Aorta (tissue), 5 donors: ENCODE measurements at regions not wholly inside any gene's neighbourhood (a gene's known extent, or its start where the extent isn't known, plus 50 kb on each side); places are given as distances from the start of the nearest gene placed in this dataset.
A peak's percentile ranks its signal among the peaks of the same experiment; 100 is the strongest.

Source experiments
- ATAC-seq: fragments of 200-7000 bp; cut with Tn5 transposase; one replicate; pipeline ENCODE4 v1.9.1; 2022; ENCODE audit warnings: moderate library complexity; ENCODE audit not compliant: low FRiP score
- DNase-seq, 2 donors: peaks; one replicate each; pipeline ENCODE4 v3.0.0-alpha.2; 2020
- H3K27ac ChIP-seq, 2 donors: one replicate each; pipeline ENCODE4 v1.5.1; 2013; ENCODE audit warnings: low read length in 2 of 2, mild to moderate bottlenecking in 2 of 2, moderate library complexity in 2 of 2, control low read depth in 1 of 2, inconsistent platforms in 1 of 2, low read depth in 1 of 2
- H3K27me3 ChIP-seq, 2 donors: one replicate each; pipeline ENCODE4 v1.6.1; 2013; ENCODE audit warnings: control low read depth in 1 of 2, low read length in 1 of 2, mild to moderate bottlenecking in 1 of 2, moderate library complexity in 1 of 2; ENCODE audit not compliant: insufficient read depth in 2 of 2, control insufficient read depth in 1 of 2
- H3K36me3 ChIP-seq, 2 donors: one replicate each; pipeline ENCODE4 v1.6.1; 2013; ENCODE audit warnings: control low read depth in 1 of 2, low read length in 1 of 2, mild to moderate bottlenecking in 1 of 2; ENCODE audit not compliant: insufficient read depth in 2 of 2, control insufficient read depth in 1 of 2
- H3K4me1 ChIP-seq, 2 donors: one replicate each; pipeline ENCODE4 v1.6.1; 2013; ENCODE audit warnings: low read length in 2 of 2, control low read depth in 1 of 2, mild to moderate bottlenecking in 1 of 2, moderate library complexity in 1 of 2; ENCODE audit not compliant: insufficient read depth in 2 of 2, control insufficient read depth in 1 of 2
- H3K4me3 ChIP-seq, 2 donors: one replicate each; pipeline ENCODE4 v1.5.1; 2013; ENCODE audit warnings: low read length in 2 of 2, control low read depth in 1 of 2, mild to moderate bottlenecking in 1 of 2
- H3K9me3 ChIP-seq: one replicate; pipeline ENCODE4 v1.6.1; 2013; ENCODE audit warnings: mild to moderate bottlenecking, low read length; ENCODE audit not compliant: control insufficient read depth
- WGBS, 2 donors: extraction: QIAGEN DNeasy Blood & Tissue Kit; methylation state at CpG; one replicate each; pipeline ENCODE4 v1.1.7; 2013; 5-methylcytosine and 5-hydroxymethylcytosine counted together
- intact Hi-C, 2 donors: fragments of 100-400 bp; cut with DNase I; formaldehyde crosslinking; loops; one replicate each; pipeline versions ENCODE4 v1.14.2 to v1.15.0; 2022
- donor health status: healthy with polysubstance abuse.
- donor health status: Bipolar disorder and iron deficiency.
- donor health status: DM: no; HTN: no; CAD: no.
- donor health status: DM: no; HTN: no; CAD: no.
- donor health status: DM: yes; HTN: yes; CAD: no.

DNA sequence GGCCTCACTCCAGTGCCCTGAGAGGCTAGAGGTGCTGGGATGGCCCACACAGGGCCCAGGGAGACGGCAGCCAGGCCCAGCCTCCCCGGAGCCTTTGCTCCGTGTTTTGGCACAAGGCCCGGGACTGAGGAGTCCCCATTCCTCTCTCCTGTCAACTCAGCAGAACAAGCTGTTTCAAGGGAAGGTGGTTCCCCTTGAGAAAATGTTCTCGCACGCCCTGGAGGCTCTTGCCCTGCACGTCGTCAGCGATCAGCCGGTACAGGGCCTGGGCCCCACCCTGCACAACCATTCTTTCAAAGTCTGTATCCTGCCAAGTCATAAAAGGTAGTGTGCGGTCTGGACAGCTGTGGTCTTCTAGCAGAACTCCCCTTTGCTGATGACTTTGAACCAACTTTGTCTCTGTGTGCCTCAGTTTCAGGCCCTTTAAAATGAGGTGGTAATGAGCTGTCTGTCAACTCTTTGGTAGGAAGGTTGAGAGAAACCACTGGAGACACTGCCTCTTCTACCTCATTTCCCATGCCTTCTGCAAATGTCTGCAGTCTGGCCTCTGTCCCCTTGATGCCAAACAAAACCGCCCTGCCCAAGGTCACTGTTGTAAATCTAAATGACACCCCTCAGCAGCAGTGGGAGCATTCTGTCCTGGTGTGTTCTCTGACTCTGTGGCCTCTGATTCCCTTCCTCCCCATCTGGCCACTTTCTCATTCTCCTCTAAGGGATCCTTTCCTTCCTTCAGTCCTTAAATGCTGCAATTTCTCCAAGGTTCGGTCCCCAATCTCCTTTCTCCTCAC is 138.6 kb upstream of the JUN start:
- no peaks in the 10 kb centered on the region for H3K27me3 ChIP-seq
- H3K9me3 ChIP-seq = no peaks in the 10 kb centered on the region
- H3K4me1 ChIP-seq = no peaks in the 10 kb centered on the region
- H3K4me3 ChIP-seq = no peak overlapping the region
- DNase-seq (peak; percentile 70 to 80), ATAC-seq (peak; percentile 60)
- 40 to 55% methylated on average over 13 of the region's 13 CpGs for WGBS, 2 donors
- H3K27ac ChIP-seq = no peak overlapping the region
- intact Hi-C loops = no loop called here
- H3K36me3 ChIP-seq = no peaks in the 10 kb centered on the region

DNA sequence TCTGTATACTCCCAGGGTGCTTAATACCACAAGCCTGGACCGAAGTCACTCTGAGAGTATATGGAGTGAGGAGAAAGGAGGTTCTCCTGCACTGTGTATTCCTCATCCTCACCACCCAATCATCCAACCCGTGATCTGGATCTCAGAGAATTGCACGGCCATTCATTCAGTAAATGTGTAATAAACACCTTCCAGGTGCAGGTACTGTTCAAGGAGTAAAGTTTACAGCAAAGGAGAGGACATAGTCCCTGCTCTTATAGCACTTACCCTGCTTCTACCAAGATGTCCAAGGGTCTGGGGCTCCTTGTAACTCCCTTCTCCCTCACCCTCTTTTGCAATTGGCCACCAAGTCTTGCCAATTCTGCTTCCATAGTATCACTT is 139.2 kb upstream of the JUN start:
- WGBS, 2 donors = 95% methylated on average over 3 of the region's 3 CpGs
- intact Hi-C loops = no loop called here
- no peak for ATAC-seq

DNA sequence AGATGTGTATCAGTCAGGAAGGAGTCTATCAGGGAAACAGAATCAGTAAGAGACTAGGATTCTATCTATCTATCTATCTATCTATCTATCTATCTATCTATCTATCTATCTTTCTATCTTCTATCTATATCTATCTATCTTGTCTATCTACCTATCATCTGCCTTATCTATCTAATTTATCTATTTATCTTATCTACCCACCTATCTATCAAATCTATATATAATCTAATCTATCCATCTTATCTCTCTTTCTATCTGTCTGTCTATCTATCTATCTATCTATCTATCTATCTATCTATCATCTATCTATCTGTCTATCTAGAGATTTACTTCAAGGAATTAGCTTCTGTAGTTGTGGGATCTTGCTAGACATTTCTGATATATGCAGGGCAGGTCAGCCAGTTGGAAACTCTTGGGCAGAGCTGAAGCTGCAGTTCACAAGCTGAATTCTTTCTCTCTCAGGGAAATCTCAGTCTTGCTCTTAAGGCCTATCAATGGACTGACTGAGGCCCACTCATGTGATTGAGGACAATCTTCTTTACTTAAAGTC is 140.2 kb upstream of the JUN start:
- Histone ChIP-seq H3K9me3 (no peaks in the 10 kb centered on the region), H3K4me3 (no peak overlapping the region), H3K27ac (no peak overlapping the region), H3K4me1 (no peaks in the 10 kb centered on the region), H3K27me3 (no peaks in the 10 kb centered on the region), H3K36me3 (no peaks in the 10 kb centered on the region)
- DNase-seq = no peak
- intact Hi-C loops = no loop called here
- no peak for ATAC-seq

More for the DNA sequence above, 139.2 kb upstream of the JUN start:
- Histone ChIP-seq H3K4me1 (no peaks in the 10 kb centered on the region), H3K36me3 (no peaks in the 10 kb centered on the region), H3K27me3 (no peaks in the 10 kb centered on the region), H3K27ac (no peak overlapping the region), H3K9me3 (no peaks in the 10 kb centered on the region), H3K4me3 (no peak overlapping the region)
- no peak for DNase-seq

DNA sequence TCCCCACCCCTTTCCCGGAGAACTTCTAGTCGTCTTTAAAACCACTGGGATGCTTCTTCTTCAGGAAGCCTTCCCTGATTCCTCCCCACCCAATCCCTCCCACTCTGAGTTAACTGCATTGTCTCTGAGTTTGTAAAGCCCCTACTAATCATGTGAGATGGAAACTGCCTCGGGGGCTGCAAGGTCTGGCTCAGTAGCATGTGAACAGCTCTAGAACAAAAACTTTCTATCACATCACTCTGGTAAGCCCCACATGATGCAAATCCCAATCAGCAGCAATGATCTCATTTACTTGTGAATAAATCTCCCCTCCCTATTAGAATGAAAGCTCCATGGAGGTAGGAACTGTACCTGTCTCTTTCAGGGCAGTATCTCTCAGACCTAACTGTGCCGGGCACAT is 141.0 kb upstream of the JUN start:
- Histone ChIP-seq H3K4me1 (no peaks in the 10 kb centered on the region), H3K27me3 (no peaks in the 10 kb centered on the region), H3K27ac (no peak overlapping the region), H3K9me3 (no peaks in the 10 kb centered on the region), H3K4me3 (no peak overlapping the region), H3K36me3 (no peaks in the 10 kb centered on the region)
- ATAC-seq (no peak), DNase-seq (no peak)
- WGBS, 2 donors = 90 to 96% methylated on average over 4 of the region's 4 CpGs
- intact Hi-C loops = no loop called here

DNA sequence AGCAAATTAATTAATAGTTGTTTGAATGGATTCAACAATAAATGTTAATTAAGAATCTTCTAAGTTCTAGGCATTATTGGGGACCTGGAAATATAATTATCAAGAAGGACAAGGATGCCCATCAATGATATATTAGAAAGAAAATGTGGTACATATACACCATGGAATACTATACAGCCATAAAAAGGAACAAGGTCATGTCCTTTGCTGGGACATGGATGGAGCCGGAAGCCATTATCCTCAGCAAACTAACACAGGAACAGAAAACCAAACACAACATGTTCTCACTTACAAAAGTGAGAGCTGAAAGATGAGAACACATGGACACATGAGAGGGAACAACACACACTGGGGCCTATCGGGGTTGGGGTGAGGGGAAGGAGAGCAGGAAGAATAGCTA is 141.4 kb upstream of the JUN start:
- Histone ChIP-seq H3K36me3 (no peaks in the 10 kb centered on the region), H3K4me1 (no peaks in the 10 kb centered on the region), H3K27me3 (no peaks in the 10 kb centered on the region), H3K27ac (no peak overlapping the region), H3K9me3 (no peaks in the 10 kb centered on the region), H3K4me3 (no peak overlapping the region)
- ATAC-seq (no peak), DNase-seq (no peak)
- 94 to 95% methylated on average over 2 of the region's 2 CpGs for WGBS, 2 donors
- intact Hi-C loops = no loop called here

DNA sequence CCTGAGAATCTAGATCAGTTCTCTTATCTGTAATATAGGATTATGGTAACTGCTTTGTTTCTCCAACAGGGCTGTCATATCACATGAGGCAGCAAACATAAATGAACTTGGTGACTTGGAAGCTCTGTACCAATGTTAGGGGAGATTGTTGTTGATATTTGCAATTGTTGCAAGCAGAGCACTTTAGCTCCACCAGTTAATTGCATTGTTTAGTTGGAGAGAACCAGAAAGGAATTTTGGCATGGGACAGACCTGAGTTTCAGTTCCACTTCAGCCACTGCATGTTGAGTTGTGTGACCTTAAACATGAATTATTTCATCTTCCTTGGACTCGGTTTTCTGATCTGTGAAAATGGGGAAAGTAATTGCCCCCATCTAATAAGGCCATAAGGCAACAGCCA is 142.3 kb upstream of the JUN start:
- 62 to 63% methylated on average over 1 of the region's 1 CpG for WGBS, 2 donors
- Histone ChIP-seq H3K27me3 (no peaks in the 10 kb centered on the region), H3K4me3 (no peak overlapping the region), H3K27ac (no peak overlapping the region), H3K36me3 (no peaks in the 10 kb centered on the region), H3K4me1 (no peaks in the 10 kb centered on the region), H3K9me3 (no peaks in the 10 kb centered on the region)
- ATAC-seq (no peak), DNase-seq (no peak)
- intact Hi-C loops = no loop called here

DNA sequence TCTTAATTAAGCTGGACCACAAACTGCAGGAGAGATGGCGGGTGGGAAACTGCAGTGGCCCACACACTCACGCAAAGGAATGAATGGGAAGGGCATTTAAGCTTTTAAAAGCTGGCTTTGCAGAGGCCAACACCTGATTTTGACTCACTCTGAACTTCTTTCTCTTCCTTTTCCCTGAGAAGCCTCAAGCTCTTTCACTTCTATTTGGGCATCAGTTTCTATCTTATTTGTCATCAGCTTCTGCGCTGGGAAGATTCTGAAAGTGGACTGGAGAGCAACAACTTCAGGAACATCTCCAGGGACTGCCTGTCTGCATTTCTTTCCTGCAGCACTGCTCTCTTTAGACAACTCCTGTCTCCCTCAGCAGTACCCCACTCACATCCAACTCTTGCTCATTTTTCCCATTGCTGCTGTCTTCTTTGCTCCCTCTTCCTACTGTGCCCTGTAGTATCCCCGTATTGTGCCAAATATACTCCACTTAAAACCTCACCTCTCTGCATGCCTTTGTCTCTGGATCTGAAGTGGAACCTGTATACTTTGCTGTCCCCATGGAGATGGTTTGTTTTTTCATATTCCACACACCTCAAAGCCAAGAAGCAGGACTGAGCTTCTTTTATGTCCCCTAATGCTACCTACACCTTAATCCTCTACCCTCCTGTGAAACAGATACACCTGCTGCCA is 143.3 kb upstream of the JUN start:
- 89 to 90% methylated on average over 4 of the region's 4 CpGs for WGBS, 2 donors
- H3K27ac ChIP-seq = no peak overlapping the region

DNA sequence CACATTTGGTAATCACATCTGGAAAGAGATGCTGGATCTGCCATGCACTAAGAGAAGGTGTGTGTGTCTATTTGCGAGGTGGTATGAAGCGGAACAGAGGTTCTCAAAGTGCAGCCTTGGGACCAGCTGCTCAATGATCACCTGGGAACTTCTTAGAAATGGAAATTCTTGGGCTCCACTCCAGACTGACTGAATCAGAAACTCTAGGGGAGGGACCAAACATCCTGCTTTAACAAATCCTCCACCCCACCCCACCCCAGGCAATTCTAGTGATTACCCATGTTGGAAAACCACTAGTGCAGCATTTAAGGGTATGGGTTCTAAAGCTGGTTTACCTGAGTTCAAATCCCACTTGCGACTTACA is 143.9 kb upstream of the JUN start:
- intact Hi-C loops = no loop called here
- ATAC-seq (no peak), DNase-seq (no peak)
- Histone ChIP-seq H3K9me3 (no peaks in the 10 kb centered on the region), H3K36me3 (no peaks in the 10 kb centered on the region), H3K27me3 (no peaks in the 10 kb centered on the region), H3K4me1 (no peaks in the 10 kb centered on the region), H3K27ac (no peak overlapping the region), H3K4me3 (no peak overlapping the region)
- WGBS, 2 donors = 94 to 98% methylated on average over 3 of the region's 3 CpGs

More for the DNA sequence above, 143.3 kb upstream of the JUN start:
- no peak overlapping the region for H3K4me3 ChIP-seq
- ATAC-seq (no peak), DNase-seq (no peak)
- H3K4me1 ChIP-seq = no peaks in the 10 kb centered on the region
- no peaks in the 10 kb centered on the region for H3K27me3 ChIP-seq
- intact Hi-C loops = no loop called here
- H3K9me3 ChIP-seq = no peaks in the 10 kb centered on the region
- H3K36me3 ChIP-seq = no peaks in the 10 kb centered on the region

DNA sequence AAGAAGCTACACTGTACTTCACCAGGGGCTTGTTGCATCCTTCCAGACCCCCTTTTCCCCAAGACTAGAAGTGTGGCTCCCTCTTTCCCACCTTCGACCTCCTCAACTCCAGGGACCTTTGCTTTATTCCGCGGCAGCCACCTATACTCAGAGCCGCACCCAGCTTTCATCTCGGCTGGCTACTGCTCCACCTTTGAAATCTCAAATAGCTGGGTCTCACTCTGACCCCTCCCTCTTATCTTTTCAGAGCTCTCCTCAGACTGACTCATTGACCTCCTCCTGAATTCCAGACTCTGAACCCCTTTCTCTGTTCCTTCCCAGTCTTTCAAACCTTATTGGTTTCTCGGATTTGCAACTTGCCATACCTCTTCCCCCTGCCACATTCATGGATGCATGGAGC is 144.7 kb upstream of the JUN start:
- intact Hi-C loops = no loop called here
- WGBS, 2 donors = 88 to 95% methylated on average over 6 of the region's 6 CpGs
- ATAC-seq = no peak

More for the DNA sequence above, 144.7 kb upstream of the JUN start:
- H3K4me1 ChIP-seq = no peaks in the 10 kb centered on the region
- H3K36me3 ChIP-seq = no peaks in the 10 kb centered on the region
- H3K9me3 ChIP-seq = no peaks in the 10 kb centered on the region
- H3K4me3 ChIP-seq = no peak overlapping the region
- no peak for DNase-seq
- H3K27me3 ChIP-seq = no peaks in the 10 kb centered on the region
- H3K27ac ChIP-seq = no peak overlapping the region
